ENCODE measurements at regions not wholly inside any gene's neighbourhood (a gene's known extent, or its start where the extent isn't known, plus 50 kb on each side); places are given as distances from the start of the nearest gene placed in this dataset.

- TF ChIP-seq CTCF (conservative IDR thresholded peaks at IDR 0.05; ENCODE audit: low read depth, low read length) (no peak), EZH2 (IDR thresholded peaks at IDR 0.05; ENCODE audit: low read length, unreplicated experiment) (no peak)
These were observed 87.4 kb upstream of the ITGB1 start for GRCh38 chr10:33045421-33045820.
